ENCODE measurements at regions not wholly inside any gene's neighbourhood (a gene's known extent, or its start where the extent isn't known, plus 50 kb on each side); places are given as distances from the start of the nearest gene placed in this dataset.

DNA sequence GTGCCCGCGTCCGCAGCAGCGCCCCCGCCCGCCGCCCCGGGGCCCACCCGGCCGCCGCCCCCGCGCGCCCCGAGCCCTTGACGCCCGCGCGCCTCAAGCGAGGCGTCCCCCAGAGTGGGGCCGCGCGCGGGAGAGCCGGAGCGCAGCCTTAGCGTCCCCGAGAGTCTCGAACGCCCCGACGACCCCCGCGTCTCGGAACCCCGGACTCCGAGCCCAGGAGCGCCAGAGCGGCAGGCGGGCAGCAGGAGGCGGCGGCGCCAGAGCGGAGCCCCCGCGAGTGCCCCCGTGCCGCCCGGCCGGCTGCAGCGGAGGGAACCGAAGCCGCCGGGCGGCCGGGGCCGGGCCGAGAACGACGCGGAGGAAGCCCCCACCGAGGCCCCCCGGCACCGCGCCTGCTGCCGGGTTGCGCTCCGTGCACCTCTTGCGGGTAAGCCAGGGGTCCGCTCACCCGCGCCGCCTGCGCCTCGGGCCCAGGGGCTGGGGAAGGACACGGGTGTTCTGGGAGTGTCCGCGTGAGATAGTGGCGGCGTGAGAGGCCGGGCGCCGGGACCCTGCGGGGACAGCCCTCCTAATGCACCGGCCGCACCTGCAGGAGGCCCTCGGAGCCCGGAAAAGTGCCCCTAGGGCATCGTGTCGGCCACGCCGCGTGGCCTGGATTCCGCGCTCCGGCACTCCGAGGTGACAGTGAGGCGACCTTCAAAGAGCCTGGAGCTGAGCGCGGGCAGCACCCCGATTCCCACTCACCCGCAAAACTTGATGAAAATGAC, 52.0 kb upstream of the ULK4 start:
- TF ChIP-seq EGR1 (IDR thresholded peaks at IDR 0.05), result no peak
- TF ChIP-seq EP300 (IDR thresholded peaks at IDR 0.05; ENCODE audit: borderline replicate concordance), result no peak
- TF ChIP-seq YY1 (IDR thresholded peaks at IDR 0.05; ENCODE audit: low read depth), result no peak; the same call in 1 of the 2 replicates
- TF ChIP-seq RAD21 (IDR thresholded peaks at IDR 0.05; ENCODE audit: low read depth), result peak; percentile 26; the same call in 1 of the 2 replicates
- no peak for TF ChIP-seq TEAD4 (IDR thresholded peaks at IDR 0.05)
- no peak for TF ChIP-seq CEBPB (IDR thresholded peaks at IDR 0.05)
- TF ChIP-seq, protein P1, sequence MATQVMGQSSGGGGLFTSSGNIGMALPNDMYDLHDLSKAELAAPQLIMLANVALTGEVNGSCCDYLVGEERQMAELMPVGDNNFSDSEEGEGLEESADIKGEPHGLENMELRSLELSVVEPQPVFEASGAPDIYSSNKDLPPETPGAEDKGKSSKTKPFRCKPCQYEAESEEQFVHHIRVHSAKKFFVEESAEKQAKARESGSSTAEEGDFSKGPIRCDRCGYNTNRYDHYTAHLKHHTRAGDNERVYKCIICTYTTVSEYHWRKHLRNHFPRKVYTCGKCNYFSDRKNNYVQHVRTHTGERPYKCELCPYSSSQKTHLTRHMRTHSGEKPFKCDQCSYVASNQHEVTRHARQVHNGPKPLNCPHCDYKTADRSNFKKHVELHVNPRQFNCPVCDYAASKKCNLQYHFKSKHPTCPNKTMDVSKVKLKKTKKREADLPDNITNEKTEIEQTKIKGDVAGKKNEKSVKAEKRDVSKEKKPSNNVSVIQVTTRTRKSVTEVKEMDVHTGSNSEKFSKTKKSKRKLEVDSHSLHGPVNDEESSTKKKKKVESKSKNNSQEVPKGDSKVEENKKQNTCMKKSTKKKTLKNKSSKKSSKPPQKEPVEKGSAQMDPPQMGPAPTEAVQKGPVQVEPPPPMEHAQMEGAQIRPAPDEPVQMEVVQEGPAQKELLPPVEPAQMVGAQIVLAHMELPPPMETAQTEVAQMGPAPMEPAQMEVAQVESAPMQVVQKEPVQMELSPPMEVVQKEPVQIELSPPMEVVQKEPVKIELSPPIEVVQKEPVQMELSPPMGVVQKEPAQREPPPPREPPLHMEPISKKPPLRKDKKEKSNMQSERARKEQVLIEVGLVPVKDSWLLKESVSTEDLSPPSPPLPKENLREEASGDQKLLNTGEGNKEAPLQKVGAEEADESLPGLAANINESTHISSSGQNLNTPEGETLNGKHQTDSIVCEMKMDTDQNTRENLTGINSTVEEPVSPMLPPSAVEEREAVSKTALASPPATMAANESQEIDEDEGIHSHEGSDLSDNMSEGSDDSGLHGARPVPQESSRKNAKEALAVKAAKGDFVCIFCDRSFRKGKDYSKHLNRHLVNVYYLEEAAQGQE (IDR thresholded peaks at IDR 0.05; ENCODE audit: low read depth), result no peak
- TF ChIP-seq TCF12 (IDR thresholded peaks at IDR 0.05; ENCODE audit: low read depth), result no peak
- TF ChIP-seq TAF1 (IDR thresholded peaks at IDR 0.05; ENCODE audit: low read depth), result no peak
- peak; percentile 90 for TF ChIP-seq MAX (IDR thresholded peaks at IDR 0.05)
- no peak for TF ChIP-seq CREB1 (IDR thresholded peaks at IDR 0.05; ENCODE audit: low read depth)
- TF ChIP-seq NFIC (IDR thresholded peaks at IDR 0.05), result no peak
